HG03064 (cell line): ENCODE measurements at regions not wholly inside any gene's neighbourhood (a gene's known extent, or its start where the extent isn't known, plus 50 kb on each side); places are given as distances from the start of the nearest gene placed in this dataset.
"Not testable (repeated sequence)": the region's sequence is repeated elsewhere in the genome, so short reads cannot be mapped to it uniquely, and the experiment has no call there.

Experiments used
- ATAC-seq: cut with Tn5 transposase; IDR thresholded peaks from one replicate; pipeline ENCODE4 v1.9.1; 2021; ENCODE audit warnings: low read depth; ENCODE audit not compliant: unreplicated experiment

DNA sequence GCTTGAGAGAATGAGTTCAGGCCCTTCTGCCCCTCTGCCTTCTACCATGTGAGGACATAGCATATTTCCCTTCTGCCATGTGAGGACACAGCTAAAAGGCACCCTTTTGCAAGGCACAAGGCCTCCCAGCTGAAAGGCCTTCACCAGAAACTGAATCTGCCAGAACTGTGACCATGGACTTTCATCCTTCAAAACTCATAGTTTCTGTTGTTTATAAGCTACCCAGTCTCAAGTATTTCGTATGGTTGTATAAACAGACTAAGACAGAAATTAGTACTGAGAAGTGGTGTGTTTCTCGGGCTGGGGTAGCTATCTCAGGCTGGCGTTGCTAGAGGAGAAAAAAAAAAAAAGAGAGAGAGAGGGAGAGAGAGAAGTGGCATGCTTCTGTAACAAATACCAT lies 368.6 kb downstream of the DMRTA1 start:
- ATAC-seq, result no peak

DNA sequence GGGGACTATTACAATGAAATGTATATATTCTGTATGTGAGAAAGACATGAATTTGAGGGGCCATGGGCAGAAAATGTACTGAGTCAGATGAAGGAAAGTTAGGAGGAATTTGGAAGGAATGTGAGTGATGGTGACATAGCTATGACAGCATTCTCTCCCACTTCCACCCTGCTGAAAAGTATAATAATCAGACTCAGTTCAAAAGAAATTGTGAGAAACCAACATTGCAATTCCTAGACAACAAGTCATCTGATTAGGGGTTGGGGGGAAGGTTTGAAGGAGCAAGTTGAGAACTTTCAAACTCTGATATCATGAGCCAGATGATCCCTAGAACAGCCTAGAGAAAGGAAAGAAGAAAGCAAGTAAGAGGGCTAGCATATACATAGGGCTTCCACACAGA lies 370.6 kb downstream of the DMRTA1 start:
- no peak for ATAC-seq

DNA sequence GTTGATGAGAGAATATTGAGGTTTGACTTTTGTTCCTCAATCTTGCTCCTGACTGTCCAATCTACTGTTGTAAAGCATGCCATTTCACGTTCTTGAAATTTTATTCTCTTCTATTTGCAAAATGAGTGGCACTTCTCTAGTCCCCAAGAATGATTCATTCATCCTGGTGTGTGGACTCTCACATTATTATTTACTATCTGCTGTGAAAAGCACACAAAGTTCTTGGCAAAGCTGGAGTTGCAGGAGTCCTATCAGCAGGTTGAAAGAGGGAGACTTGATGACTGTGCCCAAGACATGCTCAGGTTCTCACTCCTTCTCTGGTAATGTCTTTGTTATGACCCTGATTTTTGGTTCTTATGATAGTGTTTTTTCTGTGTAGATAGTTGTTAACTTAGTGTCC lies 382.6 kb downstream of the DMRTA1 start:
- no peak for ATAC-seq

DNA sequence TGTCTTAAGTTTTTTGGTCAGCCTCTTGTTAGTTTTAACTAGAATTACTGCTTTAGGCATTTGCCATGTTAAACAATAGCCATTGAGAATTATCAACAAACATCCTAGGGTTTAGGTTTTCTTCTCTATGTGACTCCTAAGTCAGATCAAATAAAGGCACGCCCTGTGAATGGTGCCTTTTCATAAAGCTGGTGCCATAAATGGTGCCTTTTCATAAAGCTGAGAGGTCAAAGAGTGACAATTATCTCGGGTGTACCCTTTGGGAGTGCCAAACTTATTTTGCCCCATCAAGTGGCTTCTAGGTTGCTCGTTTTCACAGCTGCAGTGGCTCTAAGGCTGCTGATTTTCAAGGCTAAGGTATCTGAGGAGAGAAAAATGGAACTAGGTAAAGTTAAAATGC lies 391.6 kb downstream of the DMRTA1 start:
- no peak for ATAC-seq

DNA sequence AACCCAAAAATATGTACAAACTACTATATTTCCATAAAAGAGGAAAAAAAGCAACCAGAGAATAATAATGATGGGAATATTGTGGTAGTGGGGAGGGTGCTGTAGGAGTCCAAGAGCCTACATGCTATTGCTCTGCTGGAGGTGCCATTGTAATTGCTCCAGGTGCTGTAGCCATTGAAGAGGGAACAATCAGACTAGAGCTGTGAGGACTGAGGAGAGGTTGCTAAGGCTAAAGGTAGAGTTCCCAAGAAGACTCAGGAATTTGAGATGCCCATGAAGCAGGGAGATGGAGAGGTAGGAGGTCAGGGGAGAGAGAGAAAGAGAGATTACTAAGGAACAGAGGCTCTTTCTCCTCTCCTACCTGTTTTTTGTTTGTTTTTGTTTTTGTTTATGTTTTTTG lies 394.0 kb downstream of the DMRTA1 start:
- no peak for ATAC-seq

DNA sequence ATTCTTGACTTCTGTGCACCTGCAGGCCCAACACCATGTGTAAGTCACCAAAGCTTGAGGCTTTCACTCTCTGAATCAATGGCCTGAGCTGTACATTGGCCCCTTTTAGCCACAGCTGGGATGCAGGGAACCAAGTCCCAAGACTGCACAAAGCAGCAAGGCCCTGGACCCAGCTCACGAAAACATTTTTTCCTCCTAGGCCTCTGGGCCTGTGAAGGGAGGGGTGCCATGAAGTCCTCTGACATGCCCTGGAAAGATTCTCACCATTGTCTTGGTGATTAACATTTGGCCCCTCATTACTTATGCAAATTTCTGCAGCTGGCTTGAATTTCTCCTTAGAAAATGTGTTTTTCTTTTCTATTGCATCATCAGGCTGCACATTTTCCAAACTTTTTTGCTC lies 398.6 kb downstream of the DMRTA1 start:
- ATAC-seq, result not testable (repeated sequence)

DNA sequence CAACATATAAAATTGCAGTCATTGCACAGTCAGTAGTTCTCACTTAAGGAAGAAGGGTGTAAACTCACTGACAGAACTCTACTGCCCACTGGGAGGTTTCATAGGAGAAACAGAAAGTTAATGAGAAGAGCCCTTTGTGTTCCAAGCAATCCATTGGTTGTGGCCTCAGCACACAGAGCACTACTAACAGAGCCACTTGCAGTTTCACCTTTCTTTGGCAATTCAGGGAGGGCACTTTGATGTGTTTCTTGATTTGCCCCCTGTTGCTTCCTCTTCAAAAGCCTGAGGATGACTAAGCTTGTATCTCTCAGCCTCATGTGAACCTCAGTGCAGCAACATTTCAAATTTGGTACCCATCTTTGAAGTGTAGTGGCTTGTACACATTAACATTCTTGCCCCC lies 409.4 kb downstream of the DMRTA1 start:
- no peak for ATAC-seq

DNA sequence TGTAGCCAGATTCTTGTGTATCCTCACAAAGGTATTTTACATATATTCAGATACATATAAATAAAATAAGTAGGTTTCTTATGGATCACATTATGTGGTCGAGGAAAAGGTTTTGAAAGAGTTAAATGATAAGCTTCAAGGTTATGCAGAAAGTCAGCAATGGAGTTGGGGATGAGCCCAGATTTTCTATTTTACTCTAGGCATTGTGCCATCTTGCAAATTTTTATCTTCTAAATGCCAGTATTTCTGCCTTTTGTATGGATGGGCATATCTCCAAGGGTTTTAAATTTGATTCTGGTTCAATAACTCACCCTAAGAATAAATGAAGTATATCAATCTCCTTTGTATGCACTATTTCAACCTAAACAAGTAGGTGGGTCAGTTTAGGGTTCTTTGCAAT lies 410.7 kb downstream of the DMRTA1 start:
- no peak for ATAC-seq

DNA sequence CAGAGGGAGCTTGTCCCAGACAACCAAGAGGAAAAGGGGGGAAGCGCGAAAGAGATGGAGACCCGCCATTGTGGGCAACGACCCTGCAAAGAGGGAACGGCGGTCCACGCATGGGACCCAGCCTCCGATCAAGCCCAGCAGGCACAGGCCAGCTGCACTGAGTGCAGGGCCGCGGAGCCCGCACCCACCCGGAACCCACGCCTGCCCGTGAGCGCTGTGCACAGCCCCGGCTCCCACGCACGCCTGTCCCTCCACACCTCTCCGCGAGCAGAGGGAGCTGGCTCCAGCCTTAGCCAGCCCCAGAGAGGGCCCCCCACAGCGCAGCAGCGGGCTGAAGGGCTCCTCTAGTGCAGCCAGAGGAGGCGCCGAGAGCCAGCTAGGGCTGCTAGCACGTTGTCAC lies 416.5 kb downstream of the DMRTA1 start:
- ATAC-seq, result no peak

DNA sequence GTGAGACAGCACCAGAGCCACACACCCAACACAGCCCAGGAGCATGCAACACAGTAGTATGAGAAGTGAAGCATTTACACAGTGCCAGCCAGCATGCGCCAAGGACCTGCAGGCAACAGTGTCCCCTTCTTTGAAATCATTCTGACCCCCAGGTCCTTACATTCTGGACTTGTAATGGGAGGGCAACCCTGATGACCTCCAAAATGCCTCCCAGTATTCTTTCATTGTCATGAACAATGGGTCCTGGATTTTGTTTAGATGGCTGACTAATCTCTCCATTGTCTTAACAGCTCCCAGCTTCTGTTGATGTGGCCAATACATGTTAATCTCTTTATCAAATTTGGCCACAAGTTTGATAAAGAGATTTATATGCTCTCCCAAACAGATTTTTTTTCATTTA lies 417.1 kb downstream of the DMRTA1 start:
- ATAC-seq, result no peak

DNA sequence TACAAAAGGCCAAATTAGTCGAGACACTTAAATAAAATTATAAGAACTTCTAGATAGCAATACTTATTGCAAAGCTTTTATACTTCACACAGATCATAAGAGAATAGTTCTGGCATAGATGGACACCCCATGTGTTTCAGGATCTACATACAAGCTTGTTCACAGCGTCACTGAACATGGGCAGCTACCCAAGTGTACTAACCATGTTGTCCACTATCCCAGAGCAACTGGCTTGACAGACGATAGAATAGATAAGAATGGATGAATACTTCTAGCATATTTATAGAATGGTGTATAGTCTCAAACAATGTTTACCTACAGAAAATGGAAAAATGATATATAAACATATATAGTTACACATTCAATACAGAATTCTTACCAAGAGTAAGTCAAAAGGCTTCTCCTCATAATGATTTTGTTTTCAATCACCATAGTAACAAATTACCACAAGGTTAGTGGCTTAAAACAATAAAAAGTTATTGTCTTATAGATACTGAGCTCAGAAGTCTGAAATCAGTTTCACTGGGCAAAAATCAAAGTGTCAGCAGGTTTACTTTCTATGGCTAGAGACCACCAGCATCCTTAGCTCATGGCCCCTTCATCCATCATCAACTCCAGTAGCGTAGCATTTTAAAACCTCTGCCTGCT lies 446.7 kb downstream of the DMRTA1 start:
- ATAC-seq, result no peak

DNA sequence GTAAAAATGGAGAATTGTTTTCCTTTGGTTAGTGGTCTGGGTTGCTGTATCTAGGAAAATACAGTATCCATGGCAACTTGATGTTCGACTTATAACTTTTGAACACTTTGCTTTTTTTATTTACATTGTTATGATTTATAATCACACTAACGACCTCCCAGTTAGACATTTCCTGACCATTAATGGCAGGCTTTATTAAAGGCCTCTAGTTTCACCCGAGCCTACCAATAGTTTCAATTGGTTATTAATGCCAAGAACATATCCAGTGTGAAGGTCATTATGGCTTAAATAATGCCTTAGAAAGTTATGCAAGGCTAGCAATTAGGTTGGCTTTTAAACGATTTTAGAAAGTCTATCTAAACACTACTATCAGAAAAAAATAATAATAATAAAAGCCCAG lies 452.0 kb downstream of the DMRTA1 start:
- no peak for ATAC-seq

DNA sequence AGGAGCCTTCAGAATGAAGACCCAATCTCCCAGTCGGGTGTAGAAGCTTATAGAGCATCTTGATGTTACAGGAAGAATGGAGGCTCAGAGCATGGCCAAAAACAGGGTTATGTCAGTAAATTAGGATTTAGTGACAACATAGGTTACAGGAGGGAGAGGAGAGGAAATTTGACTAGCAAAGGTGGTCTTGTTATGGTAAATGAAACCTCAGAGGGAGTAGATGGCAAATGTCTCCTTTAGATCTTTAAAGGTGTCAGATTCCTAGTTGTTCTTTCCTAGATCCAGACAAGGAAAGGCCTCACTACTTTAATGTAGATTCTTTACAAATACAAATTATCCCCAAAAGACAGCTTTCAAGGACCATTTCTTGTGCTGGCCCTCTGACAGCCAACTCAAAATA lies 465.0 kb downstream of the DMRTA1 start:
- no peak for ATAC-seq

DNA sequence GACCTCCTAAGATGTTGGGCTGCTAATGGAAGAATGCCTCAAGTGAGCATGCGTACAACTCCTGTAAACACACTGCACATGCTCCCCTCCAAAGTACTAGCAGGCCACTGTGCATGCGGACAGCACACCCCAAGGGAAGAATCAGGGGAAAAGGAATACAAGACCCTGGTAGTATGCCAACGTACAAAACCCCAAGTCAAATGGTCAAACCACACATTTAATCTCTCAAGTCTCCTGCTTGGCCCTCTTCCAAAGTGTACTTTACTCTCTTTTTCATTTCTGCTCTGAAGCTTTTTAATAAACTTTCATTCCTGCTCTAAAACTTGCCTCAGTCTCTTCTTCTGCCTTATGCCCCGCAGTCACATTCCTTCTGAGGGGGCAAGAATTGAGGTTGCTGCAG lies 466.4 kb downstream of the DMRTA1 start:
- no peak for ATAC-seq

DNA sequence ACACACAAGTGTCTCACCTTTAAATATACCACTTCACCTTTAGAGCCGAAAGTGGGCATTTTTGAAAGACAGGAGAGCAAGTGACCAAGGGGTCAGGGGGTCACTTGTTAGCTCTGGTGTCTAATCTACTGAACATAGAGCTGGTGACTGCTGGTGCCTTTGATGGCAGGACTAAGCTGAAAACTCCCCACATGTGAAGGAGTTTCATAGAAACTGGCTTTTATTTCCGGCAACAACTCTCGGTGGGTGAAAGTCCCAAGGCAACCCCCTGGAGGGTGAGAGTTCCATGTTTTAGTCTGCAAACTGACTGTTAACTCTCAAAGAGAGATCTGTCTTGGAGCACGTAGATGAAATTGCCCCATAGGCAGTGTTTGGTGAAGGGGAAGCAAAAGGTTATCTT lies 466.9 kb downstream of the DMRTA1 start:
- ATAC-seq, result no peak

DNA sequence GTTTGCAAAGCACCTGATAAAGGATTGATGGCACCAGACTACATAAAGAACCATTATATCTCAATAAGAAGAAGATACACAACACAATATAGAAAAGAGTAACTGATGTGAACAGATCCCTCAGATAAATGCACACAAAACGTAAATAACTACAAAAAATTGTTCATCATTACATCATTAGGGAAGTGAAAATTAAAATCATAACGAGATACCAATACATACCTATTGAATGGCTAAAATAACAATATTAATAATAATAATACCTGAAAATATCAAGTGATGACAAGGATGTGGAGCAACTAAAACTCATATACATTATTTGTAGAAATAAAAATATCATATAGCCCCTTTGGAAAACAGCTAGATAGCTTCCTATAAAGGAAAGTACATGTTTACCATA lies 469.5 kb downstream of the DMRTA1 start:
- ATAC-seq, result no peak

DNA sequence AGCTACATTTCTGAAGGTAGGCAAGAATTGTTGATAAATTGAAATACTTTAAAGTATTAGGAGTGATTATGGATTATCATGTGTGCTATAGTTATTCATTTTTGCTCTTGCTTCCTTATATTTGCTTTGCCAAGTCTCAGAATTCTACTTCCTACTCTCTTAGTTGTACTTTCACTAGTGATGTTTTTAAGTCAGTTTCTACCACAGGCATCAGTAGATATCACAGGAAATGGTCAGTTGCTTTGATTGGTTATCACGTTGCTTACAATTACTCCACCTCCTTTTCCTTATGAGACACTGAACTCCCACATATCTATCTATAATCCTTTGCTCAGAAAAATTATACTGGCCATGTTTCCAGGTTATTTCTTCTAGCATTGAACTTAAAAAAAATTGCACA lies 472.8 kb downstream of the DMRTA1 start:
- ATAC-seq, result no peak

DNA sequence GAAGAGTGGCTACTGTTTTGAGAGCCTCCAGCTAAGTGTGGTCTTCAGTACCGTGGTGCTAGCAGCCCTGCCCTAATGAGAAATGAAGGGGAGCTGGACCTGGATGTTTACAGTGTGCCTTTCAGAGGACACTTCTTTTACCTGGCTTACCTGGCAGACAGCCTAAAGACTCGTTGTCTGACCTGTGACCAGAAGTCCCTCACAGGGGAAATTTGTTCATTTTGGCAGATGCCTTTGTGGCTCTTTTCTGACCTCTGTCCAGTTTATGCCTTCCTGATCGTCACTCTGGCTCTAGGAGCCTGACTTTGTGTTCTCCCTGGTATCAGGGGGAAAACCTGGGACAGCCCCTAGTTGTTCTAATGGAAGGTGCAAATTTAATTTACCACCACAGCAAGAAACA lies 475.1 kb downstream of the DMRTA1 start:
- ATAC-seq, result no peak

DNA sequence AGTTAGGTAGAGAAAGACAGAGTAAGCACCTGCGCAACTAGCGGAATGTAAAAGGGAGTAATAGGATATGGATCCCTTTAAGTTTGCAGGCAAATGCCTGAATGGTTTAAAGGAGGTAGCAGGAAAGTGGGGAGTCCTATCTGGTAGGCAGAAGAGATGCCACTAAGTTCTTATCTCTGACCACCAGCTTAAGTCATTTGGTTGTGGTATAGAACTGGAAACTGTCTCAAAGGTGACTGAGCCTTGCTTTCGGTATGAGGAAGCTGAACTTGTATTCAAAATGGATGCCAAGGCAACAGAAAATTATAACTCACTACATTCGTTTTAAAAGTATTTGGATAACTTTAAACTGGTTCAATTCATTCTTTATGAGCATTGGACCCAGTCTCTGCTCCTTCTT lies 475.6 kb downstream of the DMRTA1 start:
- no peak for ATAC-seq

DNA sequence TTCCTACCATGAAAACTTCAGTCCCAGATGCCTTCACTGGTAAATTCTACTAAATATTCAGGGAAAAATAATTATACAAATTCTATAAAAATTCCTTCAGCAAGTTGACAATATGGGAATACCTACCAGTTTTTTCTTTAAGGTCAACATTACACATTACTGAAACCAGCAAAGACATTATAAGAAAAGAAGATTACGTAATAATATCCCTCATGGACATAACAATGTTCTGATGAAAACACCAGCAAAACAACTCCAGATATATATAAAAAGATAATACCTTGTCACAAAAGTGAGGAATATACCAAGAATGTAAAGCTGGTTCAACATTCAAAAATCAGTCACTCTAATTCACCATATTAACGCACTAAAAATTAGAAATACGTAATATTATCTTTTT lies 507.9 kb downstream of the DMRTA1 start:
- ATAC-seq, result no peak

DNA sequence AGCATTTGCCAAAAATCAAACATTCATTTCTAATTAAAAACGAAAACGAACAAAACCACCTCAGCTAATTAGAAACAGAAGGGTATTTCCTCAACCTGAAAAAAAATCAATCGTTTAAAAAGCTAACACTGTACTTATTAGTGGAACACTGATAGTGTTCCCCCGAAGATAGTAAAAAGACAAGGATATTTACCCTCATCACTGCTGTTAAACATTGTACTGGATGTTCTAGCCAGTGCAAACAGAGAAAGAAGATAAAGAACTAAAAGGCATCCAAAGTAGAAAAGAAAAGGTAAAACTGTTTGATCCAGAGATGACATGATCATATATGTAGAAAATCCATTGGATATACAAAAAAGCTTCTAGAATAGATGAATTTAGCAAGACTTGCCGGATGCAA lies 508.3 kb downstream of the DMRTA1 start:
- ATAC-seq, result no peak

DNA sequence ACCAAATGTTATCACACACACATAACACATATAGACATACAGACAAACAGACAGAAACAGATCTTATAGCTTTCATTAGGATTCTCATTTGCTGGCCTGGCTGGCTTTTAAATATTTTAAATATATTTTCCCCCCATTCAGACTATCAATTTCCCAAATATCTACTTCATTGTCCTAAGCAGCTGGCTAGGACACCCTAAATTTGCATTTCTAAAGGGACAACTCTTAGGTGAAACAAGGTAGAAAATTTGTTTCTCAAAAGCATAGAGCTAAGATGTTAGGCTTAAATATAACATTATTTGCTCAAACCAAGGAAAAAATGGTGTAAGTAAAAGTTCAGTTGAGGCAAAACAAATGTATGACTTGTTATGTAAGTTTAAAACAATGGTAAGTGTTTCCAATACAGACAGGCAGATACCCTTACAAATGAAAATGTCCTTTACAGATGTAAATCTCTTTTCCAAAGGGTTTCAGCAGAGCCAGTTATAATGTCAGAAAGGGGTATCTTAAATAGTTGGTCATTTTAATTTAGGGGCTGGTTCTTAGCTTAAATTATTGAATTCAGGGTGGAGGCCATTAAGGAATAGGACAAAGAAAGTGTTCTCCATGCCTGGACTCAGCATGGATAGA lies 522.8 kb downstream of the DMRTA1 start:
- no peak for ATAC-seq

DNA sequence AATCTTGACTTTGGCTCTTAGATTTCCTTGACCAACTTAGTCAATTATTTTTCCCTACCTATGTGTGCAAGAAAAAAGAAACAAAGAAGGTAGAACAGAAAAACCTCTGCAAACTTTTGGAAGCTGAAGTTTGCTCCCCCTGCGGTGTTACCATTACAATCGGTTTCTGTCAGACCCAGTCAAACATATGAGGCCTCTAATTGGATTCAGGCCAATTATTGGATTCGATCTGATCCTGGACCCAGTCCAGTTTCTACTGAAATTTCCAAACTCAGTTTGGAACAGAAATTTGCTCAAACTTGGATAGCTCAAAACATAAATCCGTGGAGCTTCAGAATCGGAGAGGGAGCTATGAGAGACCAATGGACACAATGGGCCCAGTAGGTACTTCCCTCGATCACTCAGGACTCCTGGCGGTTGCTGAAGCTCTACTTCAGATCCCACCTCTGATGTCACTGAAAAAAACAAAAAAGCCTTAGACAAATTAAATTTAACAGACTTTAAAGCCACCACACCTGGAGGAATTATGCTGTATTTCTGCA lies 523.9 kb downstream of the DMRTA1 start:
- ATAC-seq, result no peak
